Kidney epithelial cell (primary cell): ENCODE measurements at regions not wholly inside any gene's neighbourhood (a gene's known extent, or its start where the extent isn't known, plus 50 kb on each side); places are given as distances from the start of the nearest gene placed in this dataset.

Experiments
- DNase-seq: peaks from one replicate; pipeline ENCODE4 v3.0.0-alpha.2; 2010; ENCODE audit warnings: low read depth
- H3K27me3 ChIP-seq: 2 replicates; pipeline ENCODE4 v1.6.0; 2011; ENCODE audit warnings: low read length; ENCODE audit not compliant: control insufficient read depth, insufficient read depth
- H3K36me3 ChIP-seq: 2 replicates; pipeline ENCODE4 v1.5.1; 2011; ENCODE audit warnings: low read length; ENCODE audit not compliant: control insufficient read depth, insufficient read depth
- H3K4me3 ChIP-seq: 2 replicates; pipeline ENCODE4 v1.5.1; 2011; ENCODE audit warnings: low read depth, mild to moderate bottlenecking, control low read depth, low read length
- CTCF ChIP-seq: IDR thresholded peaks from 2 replicates; pipeline ENCODE4 v1.5.1; 2011; ENCODE audit warnings: mild to moderate bottlenecking, moderate library complexity, low read length, control low read depth, inconsistent platforms; ENCODE audit not compliant: insufficient read depth, poor library complexity, severe bottlenecking

GRCh38 chr7:348962-349743 lies 59.2 kb downstream of the FOXL3 start:
- no peak for TF ChIP-seq CTCF
- no peak overlapping the region for H3K4me3 ChIP-seq
- H3K36me3 ChIP-seq: no peaks in the 10 kb centered on the region
- no peak for DNase-seq
- H3K27me3 ChIP-seq: peaks cover 17% of the 10 kb centered on the region

GRCh38 chr7:351256-351655 lies 61.3 kb downstream of the FOXL3 start:
- peaks cover 17% of the 10 kb centered on the region for H3K27me3 ChIP-seq
- H3K36me3 ChIP-seq: no peaks in the 10 kb centered on the region
- TF ChIP-seq CTCF: no peak
- no peak overlapping the region for H3K4me3 ChIP-seq
- no peak for DNase-seq

- no peak for DNase-seq
- no peaks in the 10 kb centered on the region for H3K36me3 ChIP-seq
- no peak overlapping the region for H3K4me3 ChIP-seq
- H3K27me3 ChIP-seq: peaks cover 20% of the 10 kb centered on the region
- no peak for TF ChIP-seq CTCF
These were observed 61.9 kb downstream of the FOXL3 start for GRCh38 chr7:351681-352480.

- Histone ChIP-seq H3K4me3 (no peak overlapping the region), H3K27me3 (peaks cover 24% of the 10 kb centered on the region), H3K36me3 (no peaks in the 10 kb centered on the region)
- no peak for DNase-seq
- no peak for TF ChIP-seq CTCF
These were observed 63.9 kb downstream of the FOXL3 start for GRCh38 chr7:353746-354325.

GRCh38 chr7:354597-355470 lies 64.9 kb downstream of the FOXL3 start:
- Histone ChIP-seq H3K36me3 (no peaks in the 10 kb centered on the region), H3K4me3 (no peak overlapping the region), H3K27me3 (peaks cover 24% of the 10 kb centered on the region)
- TF ChIP-seq CTCF: no peak
- no peak for DNase-seq
